ENCODE measurements at regions not wholly inside any gene's neighbourhood (a gene's known extent, or its start where the extent isn't known, plus 50 kb on each side); places are given as distances from the start of the nearest gene placed in this dataset.

DNA sequence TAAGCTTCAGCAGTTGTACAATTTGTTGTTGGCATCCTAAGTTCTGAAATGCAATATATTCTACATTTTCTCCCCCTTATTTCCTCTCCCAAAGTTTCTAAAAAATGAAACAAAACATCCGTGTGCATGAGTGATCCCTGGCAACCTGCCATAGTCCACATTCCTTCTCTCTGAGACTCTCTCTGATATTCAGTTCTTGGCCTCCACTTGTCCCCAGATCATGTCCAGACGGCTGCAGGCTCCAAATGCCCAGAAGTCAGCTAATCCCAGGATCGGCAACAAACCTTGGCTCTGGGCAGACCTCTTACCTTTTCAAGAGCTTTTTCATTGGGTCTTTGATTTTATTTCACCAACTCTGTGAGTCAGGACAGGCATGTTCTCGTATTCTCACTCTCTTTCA, 187.8 kb downstream of the ETS2 start:
- Histone ChIP-seq H3K9me3 (ENCODE audit: insufficient read depth, low read depth) (no peaks in the 10 kb centered on the region), H3K36me3 (ENCODE audit: low read depth) (no peaks in the 10 kb centered on the region), H3F3A (ENCODE audit: insufficient read depth, low read depth) (no peaks in the 10 kb centered on the region), H3K27me3 (ENCODE audit: insufficient read depth, low read depth) (no peaks in the 10 kb centered on the region), H3K4me1 (replicated peaks; ENCODE audit: insufficient read depth) (peaks cover 12% of the 10 kb centered on the region), H3K9me2 (ENCODE audit: insufficient read depth) (no peaks in the 10 kb centered on the region), H2AFZ (no peak overlapping the region), H3K4me2 (peak overlapping the region; percentile 40; the same call in 1 of the 2 replicates), H3K79me2 (ENCODE audit: low read depth) (no peaks in the 10 kb centered on the region), H3K4me3 (no peak overlapping the region), H3K27ac (no peak overlapping the region), H4K20me1 (ENCODE audit: insufficient read depth) (no peaks in the 10 kb centered on the region)
- BruUV-seq (replicated peaks), result no TSS peak
- CTCF ChIA-PET, result no interaction called here
- intact Hi-C loops (cut with micrococcal nuclease; ENCODE audit: unreplicated experiment), result no loop called here
- POLR2A ChIA-PET (ENCODE audit: unreplicated experiment), result interaction anchor here (0.6 to 0.7 kb wide), 2 partner anchors 101 to 186 kb away, joined by 5 to 8 read pairs; no protein-coding TSS in a partner anchor
- peak; percentile 70 to 75 for DNase-seq
- no peak for TF ChIP-seq CTCF (conservative IDR thresholded peaks at IDR 0.05)
- TF ChIP-seq EZH2 (IDR thresholded peaks at IDR 0.05; ENCODE audit: low read depth), result no peak

- CTCF ChIA-PET, result no interaction called here
- TF ChIP-seq CTCF (conservative IDR thresholded peaks at IDR 0.05) (no peak), EZH2 (IDR thresholded peaks at IDR 0.05; ENCODE audit: low read depth) (no peak)
These were observed 187.0 kb downstream of the ETS2 start for GRCh38 chr21:38992737-38993136.

GRCh38 chr21:38990424-38990794, 184.7 kb downstream of the ETS2 start:
- H3K4me2 ChIP-seq, result no peak overlapping the region
- no peak overlapping the region for H3K4me3 ChIP-seq
- H3K4me1 ChIP-seq (replicated peaks; ENCODE audit: insufficient read depth), result peaks cover 12% of the 10 kb centered on the region
- no peaks in the 10 kb centered on the region for H3K27me3 ChIP-seq (ENCODE audit: insufficient read depth, low read depth)
- H2AFZ ChIP-seq, result no peak overlapping the region
- no peaks in the 10 kb centered on the region for H3K79me2 ChIP-seq (ENCODE audit: low read depth)
- no peaks in the 10 kb centered on the region for H3K36me3 ChIP-seq (ENCODE audit: low read depth)
- POLR2A ChIA-PET (ENCODE audit: unreplicated experiment), result no interaction called here
- CTCF ChIA-PET, result interaction anchor here (0.6 kb wide), 1 partner anchor 24 kb away, joined by 7 read pairs; no protein-coding TSS in a partner anchor
- no TSS peak for BruUV-seq (replicated peaks)
- DNase-seq, result no peak
- TF ChIP-seq CTCF (conservative IDR thresholded peaks at IDR 0.05) (no peak), EZH2 (IDR thresholded peaks at IDR 0.05; ENCODE audit: low read depth) (no peak)
- H3K9me2 ChIP-seq (ENCODE audit: insufficient read depth), result no peaks in the 10 kb centered on the region
- H4K20me1 ChIP-seq (ENCODE audit: insufficient read depth), result no peaks in the 10 kb centered on the region
- no peaks in the 10 kb centered on the region for H3K9me3 ChIP-seq (ENCODE audit: insufficient read depth, low read depth)
- intact Hi-C loops (cut with micrococcal nuclease; ENCODE audit: unreplicated experiment), result no loop called here
- no peaks in the 10 kb centered on the region for H3F3A ChIP-seq (ENCODE audit: insufficient read depth, low read depth)
- H3K27ac ChIP-seq, result no peak overlapping the region

More at GRCh38 chr21:38992737-38993136, 187.0 kb downstream of the ETS2 start:
- H3K27me3 ChIP-seq (ENCODE audit: insufficient read depth, low read depth), result no peaks in the 10 kb centered on the region
- no peak overlapping the region for H3K27ac ChIP-seq
- no peak overlapping the region for H3K4me3 ChIP-seq
- POLR2A ChIA-PET (ENCODE audit: unreplicated experiment), result no interaction called here
- H3K79me2 ChIP-seq (ENCODE audit: low read depth), result no peaks in the 10 kb centered on the region
- H2AFZ ChIP-seq, result no peak overlapping the region
- H3F3A ChIP-seq (ENCODE audit: insufficient read depth, low read depth), result no peaks in the 10 kb centered on the region
- no TSS peak for BruUV-seq (replicated peaks)
- H3K4me2 ChIP-seq, result no peak overlapping the region
- peaks cover 12% of the 10 kb centered on the region for H3K4me1 ChIP-seq (replicated peaks; ENCODE audit: insufficient read depth)
- no peak for DNase-seq
- no peaks in the 10 kb centered on the region for H4K20me1 ChIP-seq (ENCODE audit: insufficient read depth)
- intact Hi-C loops (cut with micrococcal nuclease; ENCODE audit: unreplicated experiment), result no loop called here
- no peaks in the 10 kb centered on the region for H3K36me3 ChIP-seq (ENCODE audit: low read depth)
- no peaks in the 10 kb centered on the region for H3K9me3 ChIP-seq (ENCODE audit: insufficient read depth, low read depth)
- H3K9me2 ChIP-seq (ENCODE audit: insufficient read depth), result no peaks in the 10 kb centered on the region

All from PC-9 (cell line).